Lower leg skin (tissue), 3 donors: ENCODE measurements at regions not wholly inside any gene's neighbourhood (a gene's known extent, or its start where the extent isn't known, plus 50 kb on each side); places are given as distances from the start of the nearest gene placed in this dataset.

Experiments
- CTCF ChIP-seq, 3 donors: fragments of 450-650 bp; IDR thresholded peaks; one replicate each; pipeline ENCODE4 v1.5.1; 2016; ENCODE audit warnings: antibody characterized with exemption in 3 of 3, mild to moderate bottlenecking in 3 of 3, moderate library complexity in 2 of 3
- POLR2A ChIP-seq, 2 donors: fragments of 450-650 bp; IDR thresholded peaks; one replicate each; pipeline ENCODE4 v1.6.1; 2016 to 2017; ENCODE audit warnings: antibody characterized with exemption in 2 of 2, mild to moderate bottlenecking in 1 of 2, moderate library complexity in 1 of 2

- no peak for TF ChIP-seq POLR2A (IDR thresholded peaks at IDR 0.05)
- TF ChIP-seq CTCF (IDR thresholded peaks at IDR 0.05): no peak
These were observed 547.6 kb upstream of the SALL1 start for GRCh38 chr16:51698647-51699046.
